A549 (cell line): ENCODE measurements at regions not wholly inside any gene's neighbourhood (a gene's known extent, or its start where the extent isn't known, plus 50 kb on each side); places are given as distances from the start of the nearest gene placed in this dataset.

ENCODE experiments used
- ATAC-seq, 2 experiments: fragments of 200-7000 bp in 1 of 2; fragments of >200 bp in 1 of 2; cut with Nextera tagmentation in 1 of 2; cut with Tn5 transposase in 1 of 2; 3 replicates each; pipeline versions ENCODE4 v1.8.0 to v1.9.1; 2018 to 2020; ENCODE audit warnings: mild to moderate bottlenecking in 1 of 2, moderate library complexity in 1 of 2
- CTCF ChIA-PET: fragments of 300-600 bp; sonication (Branson Sonifier 250); formaldehyde crosslinking; extraction: SDS; loops from one replicate; lab custom pipeline; 2021; ENCODE audit warnings: antibody characterized with exemption, inconsistent platforms; lab: Yijun Ruan, JAX
- POLR2A ChIA-PET: fragments of 350-600 bp; formaldehyde crosslinking; extraction: SDS; loops from one replicate; lab custom pipeline; 2021; ENCODE audit warnings: antibody characterized with exemption, inconsistent platforms; lab: Yijun Ruan, JAX
- DNase-seq, 2 experiments: peaks; one replicate each; pipeline versions ENCODE4 v3.0.0 to v3.0.0-alpha.2; 2011 to 2016; ENCODE audit warnings: low read depth in 1 of 2, low spot score in 1 of 2
- FAIRE-seq: peaks from 2 replicates; lab custom pipeline; 2011; peaks lifted over from hg19 to GRCh38; lab: Jason Lieb, UNC
- H3K27ac ChIP-seq, 2 experiments: fragments of >200 bp; sonication (Bioruptor Twin); formaldehyde crosslinking; 3 replicates each; pipeline ENCODE4 v1.5.1; 2016 to 2017
- H3K4me1 ChIP-seq: fragments of >200 bp; sonication (Bioruptor Twin); formaldehyde crosslinking; 3 replicates; pipeline ENCODE4 v1.6.1; 2016
- H3K4me2 ChIP-seq: fragments of >200 bp; sonication (Bioruptor Twin); formaldehyde crosslinking; 3 replicates; pipeline ENCODE4 v1.6.1; 2016
- H3K4me3 ChIP-seq: fragments of >200 bp; sonication (Bioruptor Twin); formaldehyde crosslinking; 3 replicates; pipeline ENCODE4 v1.5.1; 2016
- H3K9me3 ChIP-seq: fragments of >200 bp; sonication (Bioruptor Twin); formaldehyde crosslinking; 3 replicates; pipeline ENCODE4 v1.6.1; 2016
- BHLHE40 ChIP-seq: IDR thresholded peaks from 2 replicates; pipeline ENCODE4 v1.6.1; 2012; ENCODE audit warnings: low read depth, low read length, inconsistent platforms
- CBX2 ChIP-seq: fragments of 200-600 bp; sonication (generic); IDR thresholded peaks from 2 replicates; pipeline ENCODE4 v1.6.1; 2016; ENCODE audit warnings: low read depth, mild to moderate bottlenecking, borderline replicate concordance
- CBX8 ChIP-seq: fragments of 200-600 bp; sonication (generic); IDR thresholded peaks from 2 replicates; pipeline ENCODE4 v1.6.1; 2016
- CEBPB ChIP-seq, 2 experiments: fragments of >200 bp in 1 of 2; sonication (Bioruptor Twin) in 1 of 2; formaldehyde crosslinking in 1 of 2; IDR thresholded peaks; 2 replicates each; pipeline ENCODE4 v1.6.1; 2012 to 2016
- CHD2 ChIP-seq: fragments of 150-350 bp; IDR thresholded peaks from 2 replicates; pipeline ENCODE4 v1.6.1; 2014; ENCODE audit warnings: low read length; ENCODE audit not compliant: partially characterized antibody
- CTCF ChIP-seq: fragments of >200 bp; sonication (Bioruptor Twin); formaldehyde crosslinking; IDR thresholded peaks from 3 replicates; pipeline ENCODE4 v1.5.1; 2016
- E2F6 ChIP-seq: IDR thresholded peaks from 2 replicates; pipeline ENCODE4 v1.6.1; 2012; ENCODE audit warnings: low read depth, borderline replicate concordance
- EHF ChIP-seq: fragments of 250-450 bp; sonication (Bioruptor Pico); IDR thresholded peaks from 2 replicates; pipeline ENCODE4 v1.5.0; 2020; ENCODE audit warnings: mild to moderate bottlenecking
- FOSB ChIP-seq: fragments of 250-450 bp; sonication (Bioruptor Pico); IDR thresholded peaks from 2 replicates; pipeline ENCODE4 v1.5.0; 2020; ENCODE audit warnings: mild to moderate bottlenecking, moderate library complexity
- FOSL2 ChIP-seq, 2 experiments: fragments of 450-650 bp in 1 of 2; fragments of >200 bp in 1 of 2; sonication (Bioruptor Twin) in 1 of 2; formaldehyde crosslinking; IDR thresholded peaks; 2 replicates each; pipeline versions ENCODE4 v1.5.0 to v1.6.1; 2016 to 2020; ENCODE audit warnings: mild to moderate bottlenecking in 1 of 2, moderate library complexity in 1 of 2
- FOXS1 ChIP-seq: fragments of 250-450 bp; sonication (Bioruptor Pico); IDR thresholded peaks from 2 replicates; pipeline ENCODE4 v1.5.0; 2020; ENCODE audit warnings: mild to moderate bottlenecking, moderate library complexity
- GATA3 ChIP-seq: IDR thresholded peaks from 2 replicates; pipeline ENCODE4 v1.6.1; 2012; ENCODE audit warnings: borderline replicate concordance
- HES2 ChIP-seq: fragments of >200 bp; sonication (Bioruptor Twin); formaldehyde crosslinking; IDR thresholded peaks from 2 replicates; pipeline ENCODE4 v1.6.1; 2016
- HEYL ChIP-seq: fragments of 250-450 bp; sonication (Bioruptor Pico); IDR thresholded peaks from 2 replicates; pipeline ENCODE4 v1.8.0; 2021; ENCODE audit warnings: mild to moderate bottlenecking, moderate library complexity
- HOXB13 ChIP-seq: fragments of 250-450 bp; sonication (Bioruptor Pico); IDR thresholded peaks from 2 replicates; pipeline ENCODE4 v1.5.0; 2020; ENCODE audit warnings: low read depth, mild to moderate bottlenecking, moderate library complexity
- JUN ChIP-seq, 2 experiments: fragments of >200 bp; sonication (Bioruptor Twin); formaldehyde crosslinking; IDR thresholded peaks; 2 replicates in 1 of 2; 3 replicates in 1 of 2; pipeline ENCODE4 v1.6.1; 2016 to 2017
- KDM5A ChIP-seq: fragments of 200-600 bp; sonication (generic); IDR thresholded peaks from 2 replicates; pipeline ENCODE4 v1.6.1; 2016; ENCODE audit warnings: antibody characterized with exemption, mild to moderate bottlenecking
- MYC ChIP-seq: IDR thresholded peaks from 2 replicates; pipeline ENCODE4 v1.6.1; 2012; ENCODE audit warnings: mild to moderate bottlenecking, inconsistent platforms, low read length, improper control_type of control experiment, borderline replicate concordance
- NFE2L2 ChIP-seq: fragments of 150-350 bp; conservative IDR thresholded peaks from 2 replicates; pipeline ENCODE4 v1.6.1; 2014; ENCODE audit warnings: low read length
- NPAS2 ChIP-seq: fragments of 250-450 bp; sonication (Bioruptor Pico); IDR thresholded peaks from 2 replicates; pipeline ENCODE4 v1.8.0; 2022; ENCODE audit warnings: mild to moderate bottlenecking, moderate library complexity, borderline replicate concordance
- NR3C1 ChIP-seq: fragments of >200 bp; sonication (Bioruptor Twin); formaldehyde crosslinking; IDR thresholded peaks from 3 replicates; pipeline ENCODE4 v1.6.1; 2017
- PHF8 ChIP-seq: fragments of 200-600 bp; sonication (generic); IDR thresholded peaks from 2 replicates; pipeline ENCODE4 v1.6.1; 2016; ENCODE audit warnings: low read depth, mild to moderate bottlenecking, antibody characterized with exemption, moderate library complexity, borderline replicate concordance
- POLR2AphosphoS2 ChIP-seq: conservative IDR thresholded peaks from 2 replicates; pipeline ENCODE4 v1.6.1; 2012; ENCODE audit warnings: low read length, improper control_type of control experiment, inconsistent platforms
- REST ChIP-seq: fragments of 200-600 bp; sonication (generic); IDR thresholded peaks from 2 replicates; pipeline ENCODE4 v1.6.1; 2016; ENCODE audit warnings: antibody characterized with exemption, mild to moderate bottlenecking, moderate library complexity
- SMC3 ChIP-seq: fragments of >200 bp; sonication (Bioruptor Twin); formaldehyde crosslinking; IDR thresholded peaks from 3 replicates; pipeline ENCODE4 v1.6.1; 2018; ENCODE audit warnings: inconsistent platforms
- SREBF2 ChIP-seq: fragments of 450-650 bp; IDR thresholded peaks from 2 replicates; pipeline ENCODE4 v1.6.1; 2014; ENCODE audit warnings: mild to moderate bottlenecking, moderate library complexity
- USF2 ChIP-seq: fragments of 450-650 bp; IDR thresholded peaks from 2 replicates; pipeline ENCODE4 v1.6.1; 2014; ENCODE audit warnings: antibody characterized with exemption
- ZC3H11A ChIP-seq: fragments of 450-650 bp; IDR thresholded peaks from 2 replicates; pipeline ENCODE4 v1.6.1; 2014; ENCODE audit warnings: antibody characterized with exemption, mild to moderate bottlenecking
- ZFP36 ChIP-seq: fragments of 450-650 bp; IDR thresholded peaks from 2 replicates; pipeline ENCODE4 v1.6.1; 2014; ENCODE audit warnings: borderline replicate concordance; ENCODE audit not compliant: partially characterized antibody
- WGBS: methylation state at CpG from one replicate; pipeline ENCODE4 v1.1.6; 2017; ENCODE audit errors: missing lambda C conversion rate; 5-methylcytosine and 5-hydroxymethylcytosine counted together

- Histone ChIP-seq H3K4me3 (no peak overlapping the region), H3K9me3 (no peaks in the 10 kb centered on the region), H3K4me2 (no peak overlapping the region), H3K27ac (no peak overlapping the region)
- no peak for FAIRE-seq
- TF ChIP-seq USF2 (no peak), SMC3 (no peak), FOSB (CRISPR knock-in tag) (no peak), ZC3H11A (no peak), CBX8 (no peak), CHD2 (no peak), PHF8 (no peak), CTCF (no peak), JUN (IDR thresholded peaks at IDR 0.05) (no peak), NR3C1 (no peak), FOSL2 (IDR thresholded peaks at IDR 0.05) (no peak), FOSL2 (CRISPR knock-in tag; IDR thresholded peaks at IDR 0.05) (no peak), NFE2L2 (no peak), HES2 (no peak), HEYL (CRISPR knock-in tag) (no peak), GATA3 (no peak)
- TF ChIP-seq, all 56 proteins: peak for 0
- 68% methylated on average over 3 of the region's 3 CpGs for WGBS
- DNase-seq, result no peak
- CTCF ChIA-PET, result no interaction called here
- H3K4me1 ChIP-seq, result peaks cover 16% of the 10 kb centered on the region
- POLR2A ChIA-PET, result no interaction called here
- no peak for ATAC-seq
Measured at GRCh38 chr6:132017942-132018341, 66.8 kb upstream of the CCN2 start.

- ChIA-PET POLR2A (no interaction called here), CTCF (no interaction called here)
- FAIRE-seq (no peak), DNase-seq (no peak), ATAC-seq (no peak)
- H3K4me3 ChIP-seq, result no peak overlapping the region
- peaks cover 4% of the 10 kb centered on the region for H3K4me1 ChIP-seq
- no peaks in the 10 kb centered on the region for H3K9me3 ChIP-seq
- TF ChIP-seq SMC3, result no peak
- TF ChIP-seq REST, result no peak
- no peak overlapping the region for H3K4me2 ChIP-seq
- H3K27ac ChIP-seq, result no peak overlapping the region
- WGBS, result 97% methylated on average over 1 of the region's 1 CpG
Measured at GRCh38 chr6:132016396-132016795, 65.2 kb upstream of the CCN2 start.

GRCh38 chr6:132011582-132011981 lies 60.4 kb upstream of the CCN2 start:
- TF ChIP-seq ZFP36, result no peak
- TF ChIP-seq GATA3, result no peak
- TF ChIP-seq CEBPB (IDR thresholded peaks at IDR 0.05), result no peak
- no peak for TF ChIP-seq NPAS2
- no peak for TF ChIP-seq KDM5A
- TF ChIP-seq E2F6, result no peak
- TF ChIP-seq BHLHE40, result no peak
- TF ChIP-seq CBX2, result no peak
- TF ChIP-seq EHF (CRISPR knock-in tag), result no peak
- TF ChIP-seq MYC, result no peak
- no peak for TF ChIP-seq FOXS1 (CRISPR knock-in tag)
- no peak for TF ChIP-seq SREBF2
- TF ChIP-seq HOXB13 (CRISPR knock-in tag), result no peak
- no peak for TF ChIP-seq HES2
- TF ChIP-seq POLR2AphosphoS2, result no peak
- FAIRE-seq (no peak), DNase-seq (no peak), ATAC-seq (no peak)
- Histone ChIP-seq H3K4me1 (no peaks in the 10 kb centered on the region), H3K4me3 (no peak overlapping the region), H3K27ac (no peak overlapping the region), H3K9me3 (no peaks in the 10 kb centered on the region), H3K4me2 (no peak overlapping the region)
- CTCF ChIA-PET, result interaction anchor here (1.0 kb wide), 1 partner anchor 61 kb away, joined by 6 read pairs; the partner anchor contains the start of gene CCN2
- WGBS, result 69% methylated on average over 2 of the region's 2 CpGs
- POLR2A ChIA-PET, result no interaction called here
